ENCODE measurements at regions not wholly inside any gene's neighbourhood (a gene's known extent, or its start where the extent isn't known, plus 50 kb on each side); places are given as distances from the start of the nearest gene placed in this dataset.

DNA sequence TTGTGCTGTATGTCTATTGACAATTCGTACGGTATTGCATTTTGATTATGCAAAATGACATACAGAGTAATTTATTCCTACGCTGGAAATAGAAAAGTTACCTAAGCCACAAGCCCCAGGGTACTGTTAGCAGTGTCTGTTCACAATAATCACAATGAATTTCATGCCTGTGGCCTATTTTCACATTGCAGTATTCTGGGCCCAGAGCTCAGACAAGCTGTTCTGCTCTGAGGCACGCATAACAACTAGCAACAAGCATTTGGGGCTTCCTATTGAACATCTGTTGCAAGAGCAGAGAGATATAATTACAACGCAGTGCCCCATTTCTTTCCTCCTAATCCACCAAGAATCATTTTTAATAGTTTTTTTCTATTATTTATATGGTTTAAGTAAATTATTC, 158.9 kb upstream of the SGCG start:
- TF ChIP-seq, protein P1, sequence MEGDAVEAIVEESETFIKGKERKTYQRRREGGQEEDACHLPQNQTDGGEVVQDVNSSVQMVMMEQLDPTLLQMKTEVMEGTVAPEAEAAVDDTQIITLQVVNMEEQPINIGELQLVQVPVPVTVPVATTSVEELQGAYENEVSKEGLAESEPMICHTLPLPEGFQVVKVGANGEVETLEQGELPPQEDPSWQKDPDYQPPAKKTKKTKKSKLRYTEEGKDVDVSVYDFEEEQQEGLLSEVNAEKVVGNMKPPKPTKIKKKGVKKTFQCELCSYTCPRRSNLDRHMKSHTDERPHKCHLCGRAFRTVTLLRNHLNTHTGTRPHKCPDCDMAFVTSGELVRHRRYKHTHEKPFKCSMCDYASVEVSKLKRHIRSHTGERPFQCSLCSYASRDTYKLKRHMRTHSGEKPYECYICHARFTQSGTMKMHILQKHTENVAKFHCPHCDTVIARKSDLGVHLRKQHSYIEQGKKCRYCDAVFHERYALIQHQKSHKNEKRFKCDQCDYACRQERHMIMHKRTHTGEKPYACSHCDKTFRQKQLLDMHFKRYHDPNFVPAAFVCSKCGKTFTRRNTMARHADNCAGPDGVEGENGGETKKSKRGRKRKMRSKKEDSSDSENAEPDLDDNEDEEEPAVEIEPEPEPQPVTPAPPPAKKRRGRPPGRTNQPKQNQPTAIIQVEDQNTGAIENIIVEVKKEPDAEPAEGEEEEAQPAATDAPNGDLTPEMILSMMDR (IDR thresholded peaks at IDR 0.05; ENCODE audit: insufficient read depth, low read depth, low read length): no peak
- no peak for TF ChIP-seq EZH2 (IDR thresholded peaks at IDR 0.05; ENCODE audit: insufficient read depth, low read length)
